ENCODE measurements at regions not wholly inside any gene's neighbourhood (a gene's known extent, or its start where the extent isn't known, plus 50 kb on each side); places are given as distances from the start of the nearest gene placed in this dataset.

- no peaks in the 10 kb centered on the region for H3K4me1 ChIP-seq
- DNase-seq: no peak
- H3K27ac ChIP-seq: no peak overlapping the region
- no peaks in the 10 kb centered on the region for H3K36me3 ChIP-seq
- H3K4me3 ChIP-seq: no peak overlapping the region
- no peaks in the 10 kb centered on the region for H3K9me3 ChIP-seq
- H3K27me3 ChIP-seq: no peaks in the 10 kb centered on the region
- no peak for TF ChIP-seq POLR2A (IDR thresholded peaks at IDR 0.05)
- TF ChIP-seq, protein P1, sequence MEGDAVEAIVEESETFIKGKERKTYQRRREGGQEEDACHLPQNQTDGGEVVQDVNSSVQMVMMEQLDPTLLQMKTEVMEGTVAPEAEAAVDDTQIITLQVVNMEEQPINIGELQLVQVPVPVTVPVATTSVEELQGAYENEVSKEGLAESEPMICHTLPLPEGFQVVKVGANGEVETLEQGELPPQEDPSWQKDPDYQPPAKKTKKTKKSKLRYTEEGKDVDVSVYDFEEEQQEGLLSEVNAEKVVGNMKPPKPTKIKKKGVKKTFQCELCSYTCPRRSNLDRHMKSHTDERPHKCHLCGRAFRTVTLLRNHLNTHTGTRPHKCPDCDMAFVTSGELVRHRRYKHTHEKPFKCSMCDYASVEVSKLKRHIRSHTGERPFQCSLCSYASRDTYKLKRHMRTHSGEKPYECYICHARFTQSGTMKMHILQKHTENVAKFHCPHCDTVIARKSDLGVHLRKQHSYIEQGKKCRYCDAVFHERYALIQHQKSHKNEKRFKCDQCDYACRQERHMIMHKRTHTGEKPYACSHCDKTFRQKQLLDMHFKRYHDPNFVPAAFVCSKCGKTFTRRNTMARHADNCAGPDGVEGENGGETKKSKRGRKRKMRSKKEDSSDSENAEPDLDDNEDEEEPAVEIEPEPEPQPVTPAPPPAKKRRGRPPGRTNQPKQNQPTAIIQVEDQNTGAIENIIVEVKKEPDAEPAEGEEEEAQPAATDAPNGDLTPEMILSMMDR (IDR thresholded peaks at IDR 0.05): no peak
These were observed 124.9 kb upstream of the CTTNBP2 start for GRCh38 chr7:117997862-117998825.

DNA sequence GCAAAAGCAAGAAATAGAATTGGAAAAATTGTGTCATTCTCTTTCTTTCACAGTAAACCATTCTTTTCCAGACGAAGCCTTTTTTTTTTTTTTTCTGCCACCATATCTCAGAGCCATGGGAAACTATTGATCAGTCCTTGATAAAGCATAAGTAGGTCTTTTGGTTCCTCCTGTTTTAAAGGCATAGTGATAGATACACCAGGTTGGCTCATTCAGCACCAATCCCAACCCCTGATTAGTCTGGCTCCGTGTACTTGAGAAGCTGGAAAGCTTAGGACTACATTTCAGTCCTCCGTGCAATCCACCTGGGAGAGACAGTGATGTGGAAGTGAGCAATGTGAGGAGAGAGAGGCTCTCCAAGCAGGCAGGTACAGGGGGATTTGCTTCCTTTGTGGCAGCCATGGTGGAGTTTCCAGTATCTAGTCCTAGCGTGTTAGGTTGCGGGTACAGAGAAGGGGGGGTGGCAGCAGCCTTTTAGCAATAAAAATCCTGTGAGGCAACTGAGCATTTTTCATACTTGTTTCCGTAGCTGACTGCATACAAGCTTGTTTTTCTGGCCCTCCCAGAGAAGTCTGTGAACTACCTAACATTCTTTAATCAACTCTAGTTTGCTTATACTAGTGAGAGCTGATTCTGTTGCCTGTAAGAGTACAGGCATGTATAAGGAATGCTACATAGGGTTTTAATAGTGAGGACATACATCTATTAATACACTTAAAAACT is 127.4 kb upstream of the CTTNBP2 start:
- no peak overlapping the region for H3K4me3 ChIP-seq
- H3K27ac ChIP-seq: no peak overlapping the region
- no peak for DNase-seq
- no peaks in the 10 kb centered on the region for H3K4me1 ChIP-seq
- no peaks in the 10 kb centered on the region for H3K27me3 ChIP-seq
- no peaks in the 10 kb centered on the region for H3K9me3 ChIP-seq
- TF ChIP-seq POLR2A (IDR thresholded peaks at IDR 0.05): no peak
- TF ChIP-seq, protein P1 (IDR thresholded peaks at IDR 0.05): no peak
- H3K36me3 ChIP-seq: no peaks in the 10 kb centered on the region

GRCh38 chr7:118003476-118003875 is 130.2 kb upstream of the CTTNBP2 start:
- Histone ChIP-seq H3K4me3 (no peak overlapping the region), H3K27me3 (no peaks in the 10 kb centered on the region), H3K27ac (no peak overlapping the region), H3K9me3 (no peaks in the 10 kb centered on the region), H3K36me3 (no peaks in the 10 kb centered on the region), H3K4me1 (no peaks in the 10 kb centered on the region)
- no peak for DNase-seq
- no peak for TF ChIP-seq POLR2A (IDR thresholded peaks at IDR 0.05)
- TF ChIP-seq, protein P1 (IDR thresholded peaks at IDR 0.05): no peak

DNA sequence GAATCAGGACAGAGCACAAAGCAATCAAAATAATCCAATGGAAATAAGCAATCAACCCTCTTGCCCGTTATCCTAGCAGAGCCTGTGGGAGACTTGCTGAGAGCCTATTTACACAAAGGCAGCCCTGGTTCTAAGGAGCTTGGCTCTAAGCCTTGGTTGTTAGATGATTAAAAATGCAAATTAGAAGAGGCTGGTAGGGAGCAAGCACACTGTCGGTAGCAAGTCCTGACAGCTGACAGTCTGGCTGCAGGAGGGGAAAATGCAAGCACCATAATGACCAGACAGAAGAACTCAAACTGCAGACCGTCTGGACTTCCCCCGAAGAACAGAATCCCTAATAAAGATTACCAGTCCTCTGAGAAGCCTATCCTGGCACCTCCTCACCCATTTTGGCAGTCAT is 131.8 kb upstream of the CTTNBP2 start:
- Histone ChIP-seq H3K9me3 (no peaks in the 10 kb centered on the region), H3K27ac (no peak overlapping the region), H3K36me3 (no peaks in the 10 kb centered on the region), H3K4me1 (no peaks in the 10 kb centered on the region), H3K27me3 (no peaks in the 10 kb centered on the region), H3K4me3 (no peak overlapping the region)
- DNase-seq: no peak
- no peak for TF ChIP-seq POLR2A (IDR thresholded peaks at IDR 0.05)
- TF ChIP-seq, protein P1 (IDR thresholded peaks at IDR 0.05): no peak

GRCh38 chr7:118006979-118007378 is 133.7 kb upstream of the CTTNBP2 start:
- no peak overlapping the region for H3K4me3 ChIP-seq
- H3K27ac ChIP-seq: no peak overlapping the region
- H3K9me3 ChIP-seq: no peaks in the 10 kb centered on the region
- TF ChIP-seq, protein P1 (IDR thresholded peaks at IDR 0.05): no peak
- TF ChIP-seq POLR2A (IDR thresholded peaks at IDR 0.05): no peak
- no peaks in the 10 kb centered on the region for H3K36me3 ChIP-seq
- DNase-seq: no peak
- H3K4me1 ChIP-seq: no peaks in the 10 kb centered on the region
- H3K27me3 ChIP-seq: no peaks in the 10 kb centered on the region
